HepG2 (cell line): ENCODE measurements at regions not wholly inside any gene's neighbourhood (a gene's known extent, or its start where the extent isn't known, plus 50 kb on each side); places are given as distances from the start of the nearest gene placed in this dataset.
A peak's percentile ranks its signal among the peaks of the same experiment; 100 is the strongest.

ENCODE experiments used
- ATAC-seq: fragments of 200-7000 bp; cut with Tn5 transposase; 3 replicates; pipeline ENCODE4 v1.9.1; 2020; ENCODE audit warnings: mild to moderate bottlenecking, moderate library complexity
- BruUV-seq: library from RNA; stranded (reverse); fragments of 400-500 nt; replicated peaks from 2 replicates; lab custom pipeline; 2021; lab: Mats Ljungman, UMichigan
- CTCF ChIA-PET: fragments of 300-600 bp; formaldehyde crosslinking; extraction: SDS; loops from one replicate; lab custom pipeline; 2021; ENCODE audit warnings: low total read pairs, inconsistent platforms, low intra/inter-chr PET ratio; lab: Yijun Ruan, JAX
- POLR2A ChIA-PET: fragments of 350-600 bp; sonication (Branson Sonifier 250); formaldehyde crosslinking; loops from one replicate; lab custom pipeline; 2020; ENCODE audit warnings: antibody characterized with exemption, inconsistent platforms; lab: Yijun Ruan, JAX
- DNase-seq: peaks from one replicate; pipeline ENCODE4 v3.0.0-alpha.2; 2015; ENCODE audit warnings: low spot score
- FAIRE-seq: peaks from 3 replicates; lab custom pipeline; 2011; peaks lifted over from hg19 to GRCh38; lab: Jason Lieb, UNC
- H2AFZ ChIP-seq: one replicate; pipeline ENCODE4 v1.6.1; 2011; ENCODE audit warnings: low read length, inconsistent platforms
- H3K27ac ChIP-seq: fragments of 300-600 bp; 3 replicates; pipeline ENCODE4 v1.8.0; 2011; ENCODE audit warnings: mixed run types, mild to moderate bottlenecking, mixed read lengths, low read length, inconsistent platforms; ENCODE audit not compliant: insufficient read depth; ENCODE audit errors: extremely low read length
- H3K27me3 ChIP-seq, 2 experiments: fragments of 200-600 bp in 1 of 2; 2 replicates in 1 of 2; 3 replicates in 1 of 2; pipeline versions ENCODE4 v1.6.0 to v1.8.0; 2011; ENCODE audit warnings: low read length in 2 of 2, mild to moderate bottlenecking in 2 of 2, moderate library complexity in 2 of 2, inconsistent platforms in 1 of 2; ENCODE audit not compliant: insufficient read depth in 2 of 2, control insufficient read depth in 1 of 2
- H3K36me3 ChIP-seq, 2 experiments: fragments of 200-600 bp in 1 of 2; replicated peaks in 1 of 2; 2 replicates in 1 of 2; 3 replicates in 1 of 2; pipeline versions ENCODE4 v1.5.1 to v1.8.0; 2011; ENCODE audit warnings: low read length in 2 of 2, inconsistent platforms in 1 of 2; ENCODE audit not compliant: insufficient read depth in 2 of 2, control insufficient read depth in 1 of 2
- H3K4me1 ChIP-seq: 2 replicates; pipeline ENCODE4 v1.5.1; 2012; ENCODE audit warnings: low read length, inconsistent platforms; ENCODE audit not compliant: insufficient read depth
- H3K4me2 ChIP-seq: 2 replicates; pipeline ENCODE4 v1.6.0; 2011; ENCODE audit warnings: low read depth, low read length, inconsistent platforms
- H3K4me3 ChIP-seq, 3 experiments: fragments of 200-600 bp in 1 of 3; sonication (generic), shearing (Covaris generic) in 1 of 3; replicated peaks in 1 of 3; 2 replicates each; pipeline ENCODE4 v1.5.1; 2011 to 2016; ENCODE audit warnings: low read length in 3 of 3, inconsistent platforms in 2 of 3, low read depth in 2 of 3, mild to moderate bottlenecking in 2 of 3, control low read depth in 1 of 3, mixed read lengths in 1 of 3; ENCODE audit not compliant: insufficient read depth in 1 of 3
- H3K79me2 ChIP-seq: one replicate; pipeline ENCODE4 v1.6.1; 2011; ENCODE audit warnings: low read length, inconsistent platforms; ENCODE audit not compliant: insufficient read depth
- H3K9ac ChIP-seq: 2 replicates; pipeline ENCODE4 v1.6.0; 2011; ENCODE audit warnings: mild to moderate bottlenecking, low read depth, low read length, inconsistent platforms; ENCODE audit not compliant: insufficient read depth
- H3K9me3 ChIP-seq: 2 replicates; pipeline ENCODE4 v1.5.1; 2012; ENCODE audit warnings: mild to moderate bottlenecking, low read length
- H4K20me1 ChIP-seq: 2 replicates; pipeline ENCODE4 v1.6.0; 2011; ENCODE audit warnings: inconsistent platforms, mild to moderate bottlenecking, low read length, moderate library complexity; ENCODE audit not compliant: insufficient read depth
- ATF7 ChIP-seq, 2 experiments: fragments of 450-650 bp in 1 of 2; sonication (generic) in 1 of 2; formaldehyde crosslinking in 1 of 2; IDR thresholded peaks; 2 replicates each; pipeline versions ENCODE4 v1.4.0 to v1.6.1; 2016 to 2020; ENCODE audit warnings: antibody characterized with exemption in 1 of 2, mild to moderate bottlenecking in 1 of 2, missing genetic modification reagents in 1 of 2
- GFI1 ChIP-seq: sonication (generic); formaldehyde crosslinking; IDR thresholded peaks from 2 replicates; pipeline ENCODE4 v1.5.0; 2020; ENCODE audit warnings: missing genetic modification reagents, mild to moderate bottlenecking, borderline replicate concordance
- HES4 ChIP-seq: sonication (generic); formaldehyde crosslinking; IDR thresholded peaks from 2 replicates; pipeline ENCODE4 v1.9.0; 2021; ENCODE audit warnings: mild to moderate bottlenecking, missing genetic modification reagents, borderline replicate concordance
- KAT7 ChIP-seq: IDR thresholded peaks from 2 replicates; pipeline ENCODE4 v1.6.1; 2018; ENCODE audit warnings: borderline replicate concordance, missing compliant biosample characterization
- ZEB1 ChIP-seq: IDR thresholded peaks from 2 replicates; pipeline ENCODE4 v1.6.1; 2012; ENCODE audit warnings: mild to moderate bottlenecking, low read depth, inconsistent platforms; ENCODE audit not compliant: insufficient replicate concordance
- WGBS: methylation state at CpG from one replicate; pipeline ENCODE4 v1.1.6; 2017; ENCODE audit warnings: low lambda C conversion rate; 5-methylcytosine and 5-hydroxymethylcytosine counted together
- in situ Hi-C: cut with HindIII; loops from 2 replicates; pipeline ENCODE4 v1.10.0; 2017; ENCODE audit warnings: low pct_unique_long_range_greater_than_20kb; ENCODE audit not compliant: extremely low pct_ligation_motif_present
- intact Hi-C: fragments of 100-400 bp; cut with micrococcal nuclease; formaldehyde crosslinking; loops from one replicate; pipeline ENCODE4 v1.10.0; 2022; ENCODE audit not compliant: unreplicated experiment
- TF ChIP-seq, protein P1 (sequence below): sonication (generic); formaldehyde crosslinking; IDR thresholded peaks from 2 replicates; pipeline ENCODE4 v1.4.0; 2020; ENCODE audit warnings: mild to moderate bottlenecking, missing genetic modification reagents
- TF ChIP-seq, protein P2 (sequence below): sonication (generic); formaldehyde crosslinking; conservative IDR thresholded peaks from 2 replicates; pipeline ENCODE4 v1.4.0; 2020; ENCODE audit warnings: mild to moderate bottlenecking, missing genetic modification reagents, moderate library complexity

DNA sequence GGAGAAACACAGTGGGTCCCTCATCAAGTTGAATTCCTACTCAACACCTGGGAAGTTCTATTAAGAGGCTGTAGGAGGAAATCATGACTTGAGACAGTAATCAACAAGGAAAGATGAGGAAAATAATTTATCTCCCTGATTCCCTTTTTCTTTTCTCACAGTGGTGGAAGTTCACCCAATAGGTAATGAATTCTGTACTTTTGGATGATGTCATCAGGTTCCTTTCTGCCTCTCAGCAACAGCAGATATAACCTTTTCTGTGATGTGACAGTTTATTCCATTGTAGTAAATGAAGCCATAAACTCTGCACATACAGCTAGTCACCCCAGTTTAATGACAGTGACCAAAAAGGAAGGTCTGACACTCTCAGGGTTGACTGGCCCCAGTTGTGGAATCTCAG, 1265.0 kb downstream of the NXPH1 start:
- no peak for FAIRE-seq
- no peak overlapping the region for H3K27ac ChIP-seq

DNA sequence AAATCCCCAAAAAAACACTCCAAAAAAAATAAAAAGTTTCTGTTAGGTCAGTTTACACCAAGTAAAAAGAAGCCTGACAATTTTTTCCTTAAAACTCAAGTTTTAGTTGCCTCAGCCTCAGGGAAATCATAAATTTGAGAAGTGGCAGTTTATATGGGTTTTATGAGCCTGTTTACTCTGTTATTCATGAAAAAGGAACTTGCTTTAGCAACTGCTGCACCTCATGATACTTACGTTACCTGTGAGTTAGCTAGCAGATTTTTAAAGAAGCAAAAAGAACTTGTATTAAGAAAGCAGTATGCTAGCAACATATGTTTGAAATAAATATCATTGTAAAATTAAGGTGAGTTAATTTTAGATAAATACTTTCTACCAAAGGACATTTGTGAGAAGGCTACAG, 1264.5 kb upstream of the PHF14 start:
- H3K4me3 ChIP-seq: no peak overlapping the region
- H3K27me3 ChIP-seq: no peaks in the 10 kb centered on the region
- no peaks in the 10 kb centered on the region for H4K20me1 ChIP-seq
- no peak for DNase-seq
- no peaks in the 10 kb centered on the region for H3K36me3 ChIP-seq
- H3K4me2 ChIP-seq: no peak overlapping the region
- ATAC-seq: no peak
- H3K4me1 ChIP-seq: no peaks in the 10 kb centered on the region
- H3K9ac ChIP-seq: no peak overlapping the region
- no peak overlapping the region for H2AFZ ChIP-seq
- no peak overlapping the region for H3K27ac ChIP-seq
- FAIRE-seq: no peak
- H3K79me2 ChIP-seq: no peaks in the 10 kb centered on the region
- no TSS peak for BruUV-seq
- peaks cover 76% of the 10 kb centered on the region for H3K9me3 ChIP-seq
- in situ Hi-C loops (no loop called here), intact Hi-C loops (no loop called here)
- ChIA-PET CTCF (no interaction called here), POLR2A (no interaction called here)
- WGBS: 25% methylated on average over 1 of the region's 1 CpG
- TF ChIP-seq, protein P1, sequence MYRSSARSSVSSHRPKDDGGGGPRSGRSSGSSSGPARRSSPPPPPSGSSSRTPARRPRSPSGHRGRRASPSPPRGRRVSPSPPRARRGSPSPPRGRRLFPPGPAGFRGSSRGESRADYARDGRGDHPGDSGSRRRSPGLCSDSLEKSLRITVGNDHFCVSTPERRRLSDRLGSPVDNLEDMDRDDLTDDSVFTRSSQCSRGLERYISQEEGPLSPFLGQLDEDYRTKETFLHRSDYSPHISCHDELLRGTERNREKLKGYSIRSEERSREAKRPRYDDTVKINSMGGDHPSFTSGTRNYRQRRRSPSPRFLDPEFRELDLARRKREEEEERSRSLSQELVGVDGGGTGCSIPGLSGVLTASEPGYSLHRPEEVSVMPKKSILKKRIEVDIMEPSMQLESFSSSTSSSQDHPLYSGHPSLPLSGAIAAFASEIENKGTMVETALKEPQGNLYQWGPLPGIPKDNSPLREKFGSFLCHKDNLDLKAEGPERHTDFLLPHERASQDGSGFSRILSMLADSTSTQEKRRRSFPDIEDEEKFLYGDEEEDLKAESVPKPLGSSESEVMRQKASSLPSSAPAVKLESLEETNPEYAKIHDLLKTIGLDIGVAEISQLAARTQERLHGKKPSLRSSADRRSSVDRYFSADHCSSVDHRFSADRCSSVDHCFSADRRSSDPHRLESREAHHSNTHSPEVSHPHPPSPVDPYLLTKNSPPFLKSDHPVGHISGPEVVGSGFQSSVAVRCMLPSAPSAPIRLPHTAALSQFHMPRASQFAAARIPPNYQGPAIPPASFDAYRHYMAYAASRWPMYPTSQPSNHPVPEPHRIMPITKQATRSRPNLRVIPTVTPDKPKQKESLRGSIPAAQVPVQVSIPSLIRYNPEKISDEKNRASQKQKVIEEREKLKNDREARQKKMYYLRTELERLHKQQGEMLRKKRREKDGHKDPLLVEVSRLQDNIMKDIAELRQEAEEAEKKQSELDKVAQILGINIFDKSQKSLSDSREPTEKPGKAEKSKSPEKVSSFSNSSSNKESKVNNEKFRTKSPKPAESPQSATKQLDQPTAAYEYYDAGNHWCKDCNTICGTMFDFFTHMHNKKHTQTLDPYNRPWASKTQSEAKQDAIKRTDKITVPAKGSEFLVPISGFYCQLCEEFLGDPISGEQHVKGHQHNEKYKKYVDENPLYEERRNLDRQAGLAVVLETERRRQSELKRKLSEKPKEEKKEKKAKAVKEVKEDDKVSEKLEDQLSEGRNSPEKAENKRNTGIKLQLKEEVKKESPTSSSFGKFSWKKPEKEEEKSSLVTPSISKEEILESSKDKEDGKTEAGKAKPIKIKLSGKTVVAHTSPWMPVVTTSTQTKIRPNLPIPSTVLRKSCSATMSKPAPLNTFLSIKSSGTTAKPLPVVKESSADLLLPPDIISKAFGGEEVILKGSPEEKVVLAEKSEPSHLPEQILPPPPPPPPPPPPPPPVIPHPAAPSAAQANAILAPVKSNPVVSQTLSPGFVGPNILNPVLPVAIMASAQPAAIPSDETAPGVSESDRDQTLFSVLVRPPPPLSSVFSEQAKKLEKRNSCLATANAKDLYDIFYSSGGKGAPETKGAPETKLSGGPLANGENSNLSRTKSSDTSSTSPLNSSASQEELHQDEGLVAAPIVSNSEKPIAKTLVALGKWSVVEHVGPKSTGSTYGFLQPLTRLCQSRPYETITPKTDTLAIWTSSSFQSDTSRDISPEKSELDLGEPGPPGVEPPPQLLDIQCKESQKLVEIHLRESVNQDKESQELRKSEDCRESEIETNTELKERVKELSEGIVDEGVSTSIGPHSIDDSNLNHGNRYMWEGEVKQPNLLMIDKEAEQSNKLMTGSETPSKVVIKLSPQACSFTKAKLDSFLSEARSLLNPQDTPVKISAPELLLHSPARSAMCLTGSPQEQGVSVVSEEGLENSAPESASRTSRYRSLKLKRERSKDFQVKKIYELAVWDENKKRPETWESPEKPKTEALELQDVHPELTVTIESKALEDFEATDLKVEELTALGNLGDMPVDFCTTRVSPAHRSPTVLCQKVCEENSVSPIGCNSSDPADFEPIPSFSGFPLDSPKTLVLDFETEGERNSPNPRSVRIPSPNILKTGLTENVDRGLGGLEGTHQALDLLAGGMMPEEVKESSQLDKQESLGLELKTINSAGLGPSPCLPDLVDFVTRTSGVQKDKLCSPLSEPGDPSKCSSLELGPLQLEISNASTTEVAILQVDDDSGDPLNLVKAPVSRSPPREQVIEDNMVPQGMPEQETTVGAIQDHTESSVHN: no peak
- TF ChIP-seq, protein P2, sequence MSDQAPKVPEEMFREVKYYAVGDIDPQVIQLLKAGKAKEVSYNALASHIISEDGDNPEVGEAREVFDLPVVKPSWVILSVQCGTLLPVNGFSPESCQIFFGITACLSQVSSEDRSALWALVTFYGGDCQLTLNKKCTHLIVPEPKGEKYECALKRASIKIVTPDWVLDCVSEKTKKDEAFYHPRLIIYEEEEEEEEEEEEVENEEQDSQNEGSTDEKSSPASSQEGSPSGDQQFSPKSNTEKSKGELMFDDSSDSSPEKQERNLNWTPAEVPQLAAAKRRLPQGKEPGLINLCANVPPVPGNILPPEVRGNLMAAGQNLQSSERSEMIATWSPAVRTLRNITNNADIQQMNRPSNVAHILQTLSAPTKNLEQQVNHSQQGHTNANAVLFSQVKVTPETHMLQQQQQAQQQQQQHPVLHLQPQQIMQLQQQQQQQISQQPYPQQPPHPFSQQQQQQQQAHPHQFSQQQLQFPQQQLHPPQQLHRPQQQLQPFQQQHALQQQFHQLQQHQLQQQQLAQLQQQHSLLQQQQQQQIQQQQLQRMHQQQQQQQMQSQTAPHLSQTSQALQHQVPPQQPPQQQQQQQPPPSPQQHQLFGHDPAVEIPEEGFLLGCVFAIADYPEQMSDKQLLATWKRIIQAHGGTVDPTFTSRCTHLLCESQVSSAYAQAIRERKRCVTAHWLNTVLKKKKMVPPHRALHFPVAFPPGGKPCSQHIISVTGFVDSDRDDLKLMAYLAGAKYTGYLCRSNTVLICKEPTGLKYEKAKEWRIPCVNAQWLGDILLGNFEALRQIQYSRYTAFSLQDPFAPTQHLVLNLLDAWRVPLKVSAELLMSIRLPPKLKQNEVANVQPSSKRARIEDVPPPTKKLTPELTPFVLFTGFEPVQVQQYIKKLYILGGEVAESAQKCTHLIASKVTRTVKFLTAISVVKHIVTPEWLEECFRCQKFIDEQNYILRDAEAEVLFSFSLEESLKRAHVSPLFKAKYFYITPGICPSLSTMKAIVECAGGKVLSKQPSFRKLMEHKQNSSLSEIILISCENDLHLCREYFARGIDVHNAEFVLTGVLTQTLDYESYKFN: no peak
- TF ChIP-seq KAT7 (CRISPR knock-in tag): no peak

More for the DNA sequence above, 1265.0 kb downstream of the NXPH1 start:
- H2AFZ ChIP-seq: no peak overlapping the region
- no peaks in the 10 kb centered on the region for H3K4me1 ChIP-seq
- no peaks in the 10 kb centered on the region for H3K79me2 ChIP-seq
- no peaks in the 10 kb centered on the region for H4K20me1 ChIP-seq
- H3K36me3 ChIP-seq: no peaks in the 10 kb centered on the region
- ATAC-seq (no peak), DNase-seq (no peak)
- CTCF ChIA-PET: no interaction called here
- no peaks in the 10 kb centered on the region for H3K27me3 ChIP-seq
- intact Hi-C loops: no loop called here
- in situ Hi-C loops: no loop called here
- POLR2A ChIA-PET: no interaction called here
- H3K4me3 ChIP-seq: no peak overlapping the region
- no TSS peak for BruUV-seq
- no peak overlapping the region for H3K9ac ChIP-seq
- no peak for TF ChIP-seq GFI1
- no peak for TF ChIP-seq HES4
- no peak for TF ChIP-seq ZEB1
- peak; percentile 92 for TF ChIP-seq ATF7 (IDR thresholded peaks at IDR 0.05)
- TF ChIP-seq ATF7 (CRISPR knock-in tag; IDR thresholded peaks at IDR 0.05): no peak
- H3K4me2 ChIP-seq: no peak overlapping the region
- H3K9me3 ChIP-seq: peaks cover 69% of the 10 kb centered on the region
